Stimulated activated CD4-positive, alpha-beta T cell treated with anti-CD3 and anti-CD28 coated beads, Interleukin-2, amount 100 ng/mL, for 48 hours (primary cell): ENCODE measurements at regions not wholly inside any gene's neighbourhood (a gene's known extent, or its start where the extent isn't known, plus 50 kb on each side); places are given as distances from the start of the nearest gene placed in this dataset.

Source experiments
- DNase-seq, 2 donors: peaks; one replicate each; pipeline ENCODE4 v3.0.0-alpha.2; 2020

GRCh38 chr5:87851603-87852002 lies 417.0 kb downstream of the TMEM161B start:
- DNase-seq, result no peak

- DNase-seq, result no peak
These were observed 417.8 kb downstream of the TMEM161B start for GRCh38 chr5:87850843-87851242.

GRCh38 chr5:87845734-87846133 lies 422.9 kb downstream of the TMEM161B start:
- no peak for DNase-seq

GRCh38 chr5:87844866-87845265 lies 423.8 kb downstream of the TMEM161B start:
- DNase-seq, result no peak

GRCh38 chr5:87844449-87844848 lies 424.2 kb downstream of the TMEM161B start:
- no peak for DNase-seq

- no peak for DNase-seq
These were observed 424.0 kb upstream of the CCNH start for GRCh38 chr5:87836696-87837095.

GRCh38 chr5:87831499-87831898 lies 418.8 kb upstream of the CCNH start:
- no peak for DNase-seq

- no peak for DNase-seq
These were observed 416.5 kb upstream of the CCNH start for GRCh38 chr5:87829217-87829551.

- DNase-seq, result no peak
These were observed 416.0 kb upstream of the CCNH start for GRCh38 chr5:87828545-87829216.

GRCh38 chr5:87827539-87827938 lies 414.8 kb upstream of the CCNH start:
- no peak for DNase-seq

- no peak for DNase-seq
These were observed 413.8 kb upstream of the CCNH start for GRCh38 chr5:87826507-87826906.

- DNase-seq, result no peak
These were observed 412.9 kb upstream of the CCNH start for GRCh38 chr5:87825583-87825982.

- no peak for DNase-seq
These were observed 395.1 kb upstream of the CCNH start for GRCh38 chr5:87807783-87808182.

GRCh38 chr5:87803352-87803751 lies 390.6 kb upstream of the CCNH start:
- no peak for DNase-seq

- DNase-seq, result no peak
These were observed 379.1 kb upstream of the CCNH start for GRCh38 chr5:87791869-87792268.

- DNase-seq, result no peak
These were observed 375.7 kb upstream of the CCNH start for GRCh38 chr5:87788416-87788815.

- no peak for DNase-seq
These were observed 375.0 kb upstream of the CCNH start for GRCh38 chr5:87787625-87788256.

GRCh38 chr5:87787086-87787485 lies 374.4 kb upstream of the CCNH start:
- no peak for DNase-seq

GRCh38 chr5:87786471-87786870 lies 373.7 kb upstream of the CCNH start:
- no peak for DNase-seq

GRCh38 chr5:87785554-87786335 lies 373.0 kb upstream of the CCNH start:
- no peak for DNase-seq

- DNase-seq, result no peak
These were observed 372.3 kb upstream of the CCNH start for GRCh38 chr5:87784879-87785495.

- no peak for DNase-seq
These were observed 371.6 kb upstream of the CCNH start for GRCh38 chr5:87784311-87784710.

- no peak for DNase-seq
These were observed 370.2 kb upstream of the CCNH start for GRCh38 chr5:87782916-87783315.

- no peak for DNase-seq
These were observed 369.2 kb upstream of the CCNH start for GRCh38 chr5:87781976-87782375.
